RPMI7951 (cell line): ENCODE measurements at regions not wholly inside any gene's neighbourhood (a gene's known extent, or its start where the extent isn't known, plus 50 kb on each side); places are given as distances from the start of the nearest gene placed in this dataset.

Source experiments
- DNase-seq: peaks from one replicate; pipeline ENCODE4 v3.0.0-alpha.2; 2012; ENCODE audit warnings: low read depth

GRCh38 chr12:92359581-92360209, 214.0 kb upstream of the BTG1 start:
- no peak for DNase-seq

GRCh38 chr12:92357584-92358261, 212.1 kb upstream of the BTG1 start:
- no peak for DNase-seq

- DNase-seq = no peak
These were observed 210.8 kb upstream of the BTG1 start for GRCh38 chr12:92356425-92356824.

- no peak for DNase-seq
These were observed 204.0 kb upstream of the BTG1 start for GRCh38 chr12:92349635-92350034.

GRCh38 chr12:92342574-92342973, 196.9 kb upstream of the BTG1 start:
- no peak for DNase-seq

- DNase-seq = no peak
These were observed 195.5 kb upstream of the BTG1 start for GRCh38 chr12:92341065-92341668.

- DNase-seq = no peak
These were observed 194.9 kb upstream of the BTG1 start for GRCh38 chr12:92340441-92341064.

GRCh38 chr12:92340003-92340402, 194.4 kb upstream of the BTG1 start:
- no peak for DNase-seq

GRCh38 chr12:92339198-92339821, 193.7 kb upstream of the BTG1 start:
- no peak for DNase-seq

GRCh38 chr12:92338671-92339070, 193.0 kb upstream of the BTG1 start:
- no peak for DNase-seq

- no peak for DNase-seq
These were observed 192.5 kb upstream of the BTG1 start for GRCh38 chr12:92338102-92338501.

GRCh38 chr12:92337128-92337527, 191.5 kb upstream of the BTG1 start:
- DNase-seq = peak; percentile 6

- no peak for DNase-seq
These were observed 191.0 kb upstream of the BTG1 start for GRCh38 chr12:92336641-92337040.

GRCh38 chr12:92335831-92336230, 190.2 kb upstream of the BTG1 start:
- no peak for DNase-seq

GRCh38 chr12:92334552-92334951, 188.9 kb upstream of the BTG1 start:
- no peak for DNase-seq

- no peak for DNase-seq
These were observed 186.9 kb upstream of the BTG1 start for GRCh38 chr12:92332552-92332951.

- DNase-seq = no peak
These were observed 185.7 kb upstream of the BTG1 start for GRCh38 chr12:92331383-92331782.

GRCh38 chr12:92330654-92331053, 185.0 kb upstream of the BTG1 start:
- no peak for DNase-seq

- no peak for DNase-seq
These were observed 181.2 kb upstream of the BTG1 start for GRCh38 chr12:92326877-92327276.

- DNase-seq = no peak
These were observed 179.3 kb upstream of the BTG1 start for GRCh38 chr12:92324849-92325500.

GRCh38 chr12:92312463-92312964, 166.9 kb upstream of the BTG1 start:
- no peak for DNase-seq
